Heart left ventricle (tissue), 16 donors: ENCODE measurements at regions not wholly inside any gene's neighbourhood (a gene's known extent, or its start where the extent isn't known, plus 50 kb on each side); places are given as distances from the start of the nearest gene placed in this dataset.

ENCODE experiments used
- ATAC-seq, 4 donors: fragments of 200-7000 bp; cut with Tn5 transposase; one replicate each; pipeline ENCODE4 v1.9.1; 2020 to 2022; ENCODE audit warnings: moderate library complexity in 4 of 4, mild to moderate bottlenecking in 3 of 4, moderate number of reproducible peaks in 1 of 4
- DNase-seq, 5 donors: peaks; one replicate each; pipeline ENCODE4 v3.0.0-alpha.2; 2020
- H3K27ac ChIP-seq, 12 donors: fragments of 200-600 bp; sonication (generic) in 4 of 12; one replicate each; pipeline versions ENCODE4 v1.5.0 to v1.8.0; 2016 to 2022; ENCODE audit warnings: mild to moderate bottlenecking in 2 of 12
- H3K27me3 ChIP-seq, 9 donors: fragments of 200-600 bp; sonication (generic) in 2 of 9; one replicate each; pipeline versions ENCODE4 v1.5.1 to v1.8.0; 2016 to 2022; ENCODE audit warnings: mild to moderate bottlenecking in 3 of 9
- H3K36me3 ChIP-seq, 9 donors: fragments of 200-600 bp; sonication (generic) in 2 of 9; one replicate each; pipeline versions ENCODE4 v1.5.0 to v1.8.0; 2018 to 2022; ENCODE audit warnings: mild to moderate bottlenecking in 2 of 9
- H3K4me1 ChIP-seq, 12 donors: fragments of 200-600 bp; sonication (generic) in 4 of 12; one replicate each; pipeline versions ENCODE4 v1.5.0 to v1.8.0; 2016 to 2022; ENCODE audit warnings: mild to moderate bottlenecking in 3 of 12
- H3K4me3 ChIP-seq, 12 donors: fragments of 200-600 bp; sonication (generic) in 4 of 12; one replicate each; pipeline versions ENCODE4 v1.5.0 to v1.8.0; 2017 to 2022; ENCODE audit warnings: mild to moderate bottlenecking in 9 of 12, moderate library complexity in 4 of 12
- H3K9me3 ChIP-seq, 12 donors: fragments of 200-600 bp; sonication (generic) in 4 of 12; one replicate each; pipeline versions ENCODE4 v1.5.0 to v1.8.0; 2016 to 2022; ENCODE audit warnings: mild to moderate bottlenecking in 1 of 12
- POLR2A ChIP-seq, 2 donors: fragments of 450-650 bp; IDR thresholded peaks; one replicate each; pipeline ENCODE4 v1.6.1; 2017; ENCODE audit warnings: antibody characterized with exemption in 2 of 2, mild to moderate bottlenecking in 2 of 2, moderate library complexity in 2 of 2
- WGBS, 4 donors: extraction: QIAGEN DNeasy Blood & Tissue Kit in 2 of 4; methylation state at CpG; one replicate each; pipeline versions ENCODE4 v1.1.5 to v1.1.7; 2013 to 2018; 5-methylcytosine and 5-hydroxymethylcytosine counted together
- intact Hi-C, 10 donors: fragments of 100-400 bp; cut with DNase I; formaldehyde crosslinking; loops; one replicate each; pipeline versions ENCODE4 v1.11.1 to v1.14.2; 2022
- TF ChIP-seq, protein P1 (sequence below), 12 donors: fragments of 200-600 bp; sonication (generic) in 4 of 12; IDR thresholded peaks; one replicate each; pipeline versions ENCODE4 v1.5.0 to v1.8.0; 2018 to 2022; ENCODE audit warnings: antibody characterized with exemption in 12 of 12, mild to moderate bottlenecking in 5 of 12
- donor health status: ischemic (EF 13 %, LVEDD 7.1; RV severe dilation, severe dysfunction).
- donor health status: healthy with polysubstance abuse.
- donor health status: DM: no; HTN: yes; CAD: no.
- donor health status: DM: no; HTN: no; CAD: no.
- donor health status: ischemic (EF 25% LVEDD 6.9; RV normal size, moderate dysfunction).
- donor health status: ischemic (EF 25% LVEDD 5.7; RV mildly dilated, moderate dysfunction).
- donor health status: healthy.
- donor health status: DM: yes; HTN: yes; CAD: no.
- donor health status: ischemic (EF 35%, LVEDD 5.7; RV mildly dilated, moderate dysfunction).
- donor health status: nonischemic (EF 11% LVEDD 7.7; RV severe dilation, severe dysfunction).
- donor health status: DM: yes; HTN: yes; CAD: no.
- donor health status: PGD.
- donor health status: ischemic (EF 29% LVEDD 5.4; RV normal size, mild dysfunction).
- donor health status: nonischemic (EF 23%, LVEDD 6.1; RV moderate dilation, normal function).

DNA sequence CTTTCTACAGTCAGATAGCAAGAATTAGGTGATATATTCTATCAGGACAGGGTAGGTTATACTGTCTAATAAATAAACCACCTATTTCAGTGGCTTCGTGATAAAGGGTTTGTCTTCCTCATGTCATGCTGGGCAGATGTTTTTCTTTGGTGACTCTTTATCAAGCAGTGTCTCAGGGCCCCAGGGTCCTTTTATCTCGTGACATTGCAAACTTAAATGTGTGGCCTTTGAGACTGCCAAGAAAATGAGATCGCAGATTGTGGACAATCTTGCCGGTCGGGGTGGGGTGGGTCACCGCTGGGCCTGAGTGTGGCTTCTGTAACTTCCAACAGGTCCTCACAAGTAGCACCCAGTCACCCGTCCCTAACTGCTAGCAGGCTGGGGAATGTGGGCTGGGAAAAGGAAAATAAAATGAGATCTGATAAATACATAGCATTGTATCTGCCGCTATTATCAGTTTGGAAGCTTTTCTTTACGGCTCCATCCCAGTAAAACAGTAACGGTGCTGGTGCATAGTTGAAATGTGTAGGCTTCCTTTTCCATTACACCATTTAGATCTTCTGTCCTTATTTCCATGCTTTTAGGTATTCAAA is 50.5 kb upstream of the BMP6 start:
- no peaks in the 10 kb centered on the region for H3K9me3 ChIP-seq
- H3K4me3 ChIP-seq: no peak overlapping the region
- ATAC-seq (no peak), DNase-seq (no peak)
- peaks cover 0 to 18% (median 0%) of the 10 kb centered on the region in 9 donors for H3K27me3 ChIP-seq
- no peak for TF ChIP-seq POLR2A (IDR thresholded peaks at IDR 0.05)
- TF ChIP-seq, protein P1, sequence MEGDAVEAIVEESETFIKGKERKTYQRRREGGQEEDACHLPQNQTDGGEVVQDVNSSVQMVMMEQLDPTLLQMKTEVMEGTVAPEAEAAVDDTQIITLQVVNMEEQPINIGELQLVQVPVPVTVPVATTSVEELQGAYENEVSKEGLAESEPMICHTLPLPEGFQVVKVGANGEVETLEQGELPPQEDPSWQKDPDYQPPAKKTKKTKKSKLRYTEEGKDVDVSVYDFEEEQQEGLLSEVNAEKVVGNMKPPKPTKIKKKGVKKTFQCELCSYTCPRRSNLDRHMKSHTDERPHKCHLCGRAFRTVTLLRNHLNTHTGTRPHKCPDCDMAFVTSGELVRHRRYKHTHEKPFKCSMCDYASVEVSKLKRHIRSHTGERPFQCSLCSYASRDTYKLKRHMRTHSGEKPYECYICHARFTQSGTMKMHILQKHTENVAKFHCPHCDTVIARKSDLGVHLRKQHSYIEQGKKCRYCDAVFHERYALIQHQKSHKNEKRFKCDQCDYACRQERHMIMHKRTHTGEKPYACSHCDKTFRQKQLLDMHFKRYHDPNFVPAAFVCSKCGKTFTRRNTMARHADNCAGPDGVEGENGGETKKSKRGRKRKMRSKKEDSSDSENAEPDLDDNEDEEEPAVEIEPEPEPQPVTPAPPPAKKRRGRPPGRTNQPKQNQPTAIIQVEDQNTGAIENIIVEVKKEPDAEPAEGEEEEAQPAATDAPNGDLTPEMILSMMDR (IDR thresholded peaks at IDR 0.05): no peak
- intact Hi-C loops: no loop called here
- peaks cover 0 to 16% (median 5%) of the 10 kb centered on the region in 12 donors for H3K4me1 ChIP-seq
- H3K36me3 ChIP-seq: no peaks in the 10 kb centered on the region
- 63 to 67% (median 64%) methylated on average over 10 of the region's 10 CpGs for WGBS, 4 donors
- no peak overlapping the region for H3K27ac ChIP-seq
